Stomach (tissue), 8 donors: ENCODE measurements at regions not wholly inside any gene's neighbourhood (a gene's known extent, or its start where the extent isn't known, plus 50 kb on each side); places are given as distances from the start of the nearest gene placed in this dataset.
A peak's percentile ranks its signal among the peaks of the same experiment; 100 is the strongest.

Experiments
- DNase-seq, 2 donors: peaks; one replicate each; pipeline versions ENCODE4 v3.0.0 to v3.0.0-alpha.2; 2013 to 2019
- H3K27ac ChIP-seq, 5 donors: fragments of 200-600 bp in 4 of 5; sonication (generic) in 4 of 5; one replicate each; pipeline ENCODE4 v1.5.1; 2013 to 2019; ENCODE audit warnings: mild to moderate bottlenecking in 1 of 5, moderate library complexity in 1 of 5
- H3K27me3 ChIP-seq, 3 donors: fragments of 200-600 bp; sonication (generic); one replicate each; pipeline ENCODE4 v1.5.1; 2017 to 2019; ENCODE audit warnings: mixed run types in 1 of 3
- H3K36me3 ChIP-seq, 4 donors: fragments of 200-600 bp; sonication (generic); 1 replicate in 3 of 4; 2 replicates in 1 of 4; pipeline ENCODE4 v1.5.1; 2016 to 2019
- H3K4me1 ChIP-seq, 4 donors: fragments of 200-600 bp; sonication (generic); one replicate each; pipeline ENCODE4 v1.5.1; 2016 to 2019
- H3K4me3 ChIP-seq, 4 donors: fragments of 200-600 bp; sonication (generic) in 3 of 4; one replicate each; pipeline ENCODE4 v1.5.1; 2016 to 2019; ENCODE audit warnings: mild to moderate bottlenecking in 1 of 4
- H3K9me3 ChIP-seq, 4 donors: fragments of 200-600 bp; sonication (generic); one replicate each; pipeline ENCODE4 v1.5.1; 2016 to 2019
- EP300 ChIP-seq: sonication (generic); formaldehyde crosslinking; IDR thresholded peaks from one replicate; pipeline ENCODE4 v1.6.1; 2017; ENCODE audit warnings: antibody characterized with exemption
- POLR2A ChIP-seq, 4 donors: fragments of 450-650 bp; IDR thresholded peaks; one replicate each; pipeline ENCODE4 v1.6.1; 2016; ENCODE audit warnings: antibody characterized with exemption in 4 of 4, control low read depth in 2 of 4, mild to moderate bottlenecking in 1 of 4, moderate library complexity in 1 of 4
- POLR2AphosphoS5 ChIP-seq, 3 donors: sonication (generic); formaldehyde crosslinking; IDR thresholded peaks; one replicate each; pipeline ENCODE4 v1.6.1; 2016; ENCODE audit warnings: antibody characterized with exemption in 3 of 3
- WGBS, 5 donors: extraction: QIAGEN DNeasy Blood & Tissue Kit in 3 of 5; methylation state at CpG; one replicate each; pipeline versions ENCODE4 v1.1.5 to v1.1.7; 2013 to 2018; 5-methylcytosine and 5-hydroxymethylcytosine counted together
- intact Hi-C: fragments of 100-400 bp; cut with DNase I; formaldehyde crosslinking; loops from one replicate; pipeline ENCODE4 v1.15.1; 2023; ENCODE audit warnings: low total_unique reads
- TF ChIP-seq, protein P1 (sequence below), 7 experiments: fragments of 450-650 bp in 4 of 7; fragments of 200-600 bp in 3 of 7; sonication (generic) in 3 of 7; IDR thresholded peaks; one replicate each; pipeline ENCODE4 v1.5.1; 2016 to 2019; ENCODE audit warnings: antibody characterized with exemption in 7 of 7, control low read depth in 2 of 7, mild to moderate bottlenecking in 1 of 7
- donor health status: healthy with polysubstance abuse.
- donor health status: Bipolar disorder and iron deficiency.
- donor health status: healthy.

- TF ChIP-seq EP300 (no peak), POLR2A (IDR thresholded peaks at IDR 0.05) (no peak), POLR2AphosphoS5 (IDR thresholded peaks at IDR 0.05) (no peak)
- TF ChIP-seq, protein P1, sequence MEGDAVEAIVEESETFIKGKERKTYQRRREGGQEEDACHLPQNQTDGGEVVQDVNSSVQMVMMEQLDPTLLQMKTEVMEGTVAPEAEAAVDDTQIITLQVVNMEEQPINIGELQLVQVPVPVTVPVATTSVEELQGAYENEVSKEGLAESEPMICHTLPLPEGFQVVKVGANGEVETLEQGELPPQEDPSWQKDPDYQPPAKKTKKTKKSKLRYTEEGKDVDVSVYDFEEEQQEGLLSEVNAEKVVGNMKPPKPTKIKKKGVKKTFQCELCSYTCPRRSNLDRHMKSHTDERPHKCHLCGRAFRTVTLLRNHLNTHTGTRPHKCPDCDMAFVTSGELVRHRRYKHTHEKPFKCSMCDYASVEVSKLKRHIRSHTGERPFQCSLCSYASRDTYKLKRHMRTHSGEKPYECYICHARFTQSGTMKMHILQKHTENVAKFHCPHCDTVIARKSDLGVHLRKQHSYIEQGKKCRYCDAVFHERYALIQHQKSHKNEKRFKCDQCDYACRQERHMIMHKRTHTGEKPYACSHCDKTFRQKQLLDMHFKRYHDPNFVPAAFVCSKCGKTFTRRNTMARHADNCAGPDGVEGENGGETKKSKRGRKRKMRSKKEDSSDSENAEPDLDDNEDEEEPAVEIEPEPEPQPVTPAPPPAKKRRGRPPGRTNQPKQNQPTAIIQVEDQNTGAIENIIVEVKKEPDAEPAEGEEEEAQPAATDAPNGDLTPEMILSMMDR (IDR thresholded peaks at IDR 0.05), result no peak
- peaks cover 0 to under 1% (median 0%) of the 10 kb centered on the region in 3 donors for H3K27me3 ChIP-seq
- intact Hi-C loops, result no loop called here
- 69 to 82% (median 74%) methylated on average over 5 of the region's 5 CpGs for WGBS, 5 donors
- no peak overlapping the region for H3K4me3 ChIP-seq
- no peaks in the 10 kb centered on the region for H3K9me3 ChIP-seq
- H3K36me3 ChIP-seq, result no peaks in the 10 kb centered on the region
- no peaks in the 10 kb centered on the region for H3K4me1 ChIP-seq
- H3K27ac ChIP-seq, result no peak overlapping the region
- DNase-seq, result peak in 1 of 2 donors; percentile 14
These were observed 544.6 kb upstream of the BTBD3 start for GRCh38 chr20:11372876-11373790.

- intact Hi-C loops, result no loop called here
- H3K4me1 ChIP-seq, result no peaks in the 10 kb centered on the region
These were observed 542.4 kb upstream of the BTBD3 start for GRCh38 chr20:11375335-11375734.

GRCh38 chr20:11375966-11376365, 541.7 kb upstream of the BTBD3 start:
- intact Hi-C loops, result no loop called here
- WGBS, 5 donors, result 47 to 54% (median 50%) methylated on average over 2 of the region's 2 CpGs
- no peak for DNase-seq
- Histone ChIP-seq H3K4me3 (no peak overlapping the region), H3K27me3 (peaks cover 0 to 8% (median 0%) of the 10 kb centered on the region in 3 donors), H3K36me3 (no peaks in the 10 kb centered on the region), H3K27ac (no peak overlapping the region), H3K9me3 (no peaks in the 10 kb centered on the region), H3K4me1 (no peaks in the 10 kb centered on the region)
- TF ChIP-seq EP300 (no peak), POLR2A (IDR thresholded peaks at IDR 0.05) (no peak), POLR2AphosphoS5 (IDR thresholded peaks at IDR 0.05) (no peak)
- TF ChIP-seq, protein P1 (IDR thresholded peaks at IDR 0.05), result no peak

More at GRCh38 chr20:11375335-11375734, 542.4 kb upstream of the BTBD3 start:
- Histone ChIP-seq H3K4me3 (no peak overlapping the region), H3K36me3 (no peaks in the 10 kb centered on the region), H3K9me3 (no peaks in the 10 kb centered on the region), H3K27ac (no peak overlapping the region), H3K27me3 (peaks cover 0 to 8% (median 0%) of the 10 kb centered on the region in 3 donors)
- 72 to 85% (median 79%) methylated on average over 4 of the region's 4 CpGs for WGBS, 5 donors
- TF ChIP-seq POLR2AphosphoS5 (IDR thresholded peaks at IDR 0.05), result no peak
- TF ChIP-seq, protein P1 (IDR thresholded peaks at IDR 0.05), result no peak
- TF ChIP-seq EP300, result no peak
- TF ChIP-seq POLR2A (IDR thresholded peaks at IDR 0.05), result no peak
- DNase-seq, result no peak

DNA sequence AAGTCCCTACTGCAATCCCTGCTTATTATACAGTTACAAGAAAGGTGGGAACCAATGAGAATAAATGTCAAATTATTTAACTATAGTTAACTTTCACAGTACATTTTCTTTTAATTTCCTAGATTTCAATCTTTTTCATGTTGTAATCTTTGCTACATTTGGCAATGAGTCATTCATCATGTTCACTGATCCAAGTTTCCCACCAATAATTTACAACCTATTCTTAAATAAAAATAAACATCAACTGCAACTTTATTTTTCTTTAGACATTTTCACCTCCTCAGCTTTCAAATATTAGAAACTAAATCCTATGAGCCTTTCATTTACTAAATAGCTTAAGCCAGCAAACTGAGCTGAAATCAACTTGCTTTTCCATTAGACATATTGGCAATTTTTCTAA, 541.3 kb upstream of the BTBD3 start:
- no peak overlapping the region for H3K4me3 ChIP-seq
- TF ChIP-seq POLR2A (IDR thresholded peaks at IDR 0.05) (no peak), POLR2AphosphoS5 (IDR thresholded peaks at IDR 0.05) (no peak), EP300 (no peak)
- TF ChIP-seq, protein P1 (IDR thresholded peaks at IDR 0.05), result no peak
- no peak for DNase-seq
- intact Hi-C loops, result no loop called here
- H3K27ac ChIP-seq, result no peak overlapping the region
- no peaks in the 10 kb centered on the region for H3K36me3 ChIP-seq
- H3K4me1 ChIP-seq, result no peaks in the 10 kb centered on the region
- H3K27me3 ChIP-seq, result peaks cover 0 to 8% (median 0%) of the 10 kb centered on the region in 3 donors
- H3K9me3 ChIP-seq, result no peaks in the 10 kb centered on the region
